SIG-M5 treated with dmso at 0.1 percent for 504 hours (cell line): ENCODE measurements at regions not wholly inside any gene's neighbourhood (a gene's known extent, or its start where the extent isn't known, plus 50 kb on each side); places are given as distances from the start of the nearest gene placed in this dataset.

Experiments used
- DNase-seq: peaks from one replicate; lab custom pipeline; 2025; ENCODE audit not compliant: unreplicated experiment; lab: John Stamatoyannopoulos, UW

GRCh38 chr1:213921311-213921710 is 66.5 kb upstream of the PROX1 start:
- DNase-seq = no peak

DNA sequence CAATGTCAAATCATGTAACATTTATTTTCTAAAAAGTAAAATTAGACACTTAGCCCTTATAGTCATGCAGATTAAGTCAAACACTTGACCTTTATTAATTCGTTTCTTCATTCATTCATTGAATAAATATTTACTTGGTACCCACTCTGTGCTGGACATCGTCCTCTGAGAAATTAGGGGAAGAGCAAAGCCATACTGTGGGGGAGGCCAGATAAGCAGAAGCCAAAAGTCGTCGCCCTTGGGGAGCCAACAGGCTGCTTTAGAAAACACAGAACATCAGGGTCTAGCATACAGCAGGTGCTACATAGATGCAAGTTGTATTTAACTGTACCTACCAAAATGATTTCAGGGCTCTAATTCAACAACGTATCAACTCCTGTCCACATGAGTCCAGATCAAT is 66.1 kb upstream of the PROX1 start:
- no peak for DNase-seq

GRCh38 chr1:213925531-213926182 is 62.1 kb upstream of the PROX1 start:
- DNase-seq = no peak

- DNase-seq = no peak
These were observed 59.9 kb upstream of the PROX1 start for GRCh38 chr1:213927846-213928245.

- no peak for DNase-seq
These were observed 58.4 kb upstream of the PROX1 start for GRCh38 chr1:213929398-213929797.

GRCh38 chr1:213931836-213932235 is 55.9 kb upstream of the PROX1 start:
- DNase-seq = no peak

- DNase-seq = no peak
These were observed 54.4 kb upstream of the PROX1 start for GRCh38 chr1:213933336-213933735.

GRCh38 chr1:213934649-213935048 is 53.1 kb upstream of the PROX1 start:
- DNase-seq = no peak

GRCh38 chr1:213936571-213936970 is 51.2 kb upstream of the PROX1 start:
- DNase-seq = no peak
